ENCODE measurements at regions not wholly inside any gene's neighbourhood (a gene's known extent, or its start where the extent isn't known, plus 50 kb on each side); places are given as distances from the start of the nearest gene placed in this dataset.

DNA sequence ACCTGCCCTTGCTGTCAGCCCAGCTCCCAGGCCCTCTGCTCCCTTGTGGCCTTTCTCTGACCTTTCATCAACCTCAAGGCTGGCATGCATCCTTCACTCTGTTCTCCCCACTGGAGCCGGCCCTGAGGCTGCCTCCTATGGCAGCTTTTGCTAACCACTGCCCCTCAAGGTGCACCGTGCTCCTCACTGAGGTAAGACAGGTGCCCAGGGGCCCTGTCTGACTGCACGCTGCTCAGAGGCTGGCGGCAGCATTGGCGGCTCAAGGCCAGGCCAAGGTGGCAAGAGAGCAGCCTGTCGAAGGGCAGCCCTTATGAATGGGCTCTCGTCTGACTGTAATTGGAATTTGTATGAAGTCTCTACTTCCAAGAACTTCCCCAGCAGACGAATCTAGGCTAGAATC lies 172.6 kb downstream of the ZNF248 start:
- DNase-seq: no peak

DNA sequence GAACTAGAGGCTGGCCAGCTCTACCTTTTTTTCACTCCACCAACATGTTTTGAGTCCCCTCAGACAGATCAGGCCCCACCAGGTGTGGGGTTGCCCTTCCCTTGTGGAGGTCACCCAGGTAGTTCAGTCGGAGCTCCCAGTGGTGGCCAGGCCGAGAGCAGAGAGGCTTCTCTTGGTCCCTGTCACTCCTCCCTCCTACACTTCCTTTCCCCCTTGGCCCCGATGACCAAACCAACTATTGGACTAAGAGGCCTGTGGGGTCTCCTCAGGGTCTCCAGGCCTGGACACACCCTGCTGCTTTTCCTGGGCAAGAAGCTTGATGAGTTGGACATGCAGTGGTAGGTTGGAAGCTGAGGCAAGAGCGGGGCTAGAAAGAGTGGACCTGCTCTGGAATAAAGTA lies 174.8 kb downstream of the ZNF248 start:
- no peak for DNase-seq

DNA sequence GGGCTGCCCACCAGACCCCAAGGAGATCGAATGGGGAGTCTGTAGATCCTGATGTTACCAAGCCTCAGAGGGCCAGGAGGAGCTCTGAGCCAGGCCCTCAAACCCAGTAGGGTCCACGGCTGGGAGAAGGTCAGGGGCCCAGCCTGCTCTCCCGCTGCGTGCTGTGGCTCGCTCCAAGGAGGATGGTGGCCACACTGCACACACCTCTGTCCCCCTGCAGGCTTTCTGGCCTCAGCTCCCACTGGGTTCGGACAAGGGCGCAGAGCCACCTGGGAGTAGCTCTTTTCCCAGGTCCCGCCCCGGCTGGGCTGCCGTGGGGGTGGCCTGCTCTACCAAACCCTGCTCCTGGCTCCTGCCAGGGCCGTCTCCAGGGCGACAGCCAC lies 175.8 kb downstream of the ZNF248 start:
- DNase-seq: no peak

DNA sequence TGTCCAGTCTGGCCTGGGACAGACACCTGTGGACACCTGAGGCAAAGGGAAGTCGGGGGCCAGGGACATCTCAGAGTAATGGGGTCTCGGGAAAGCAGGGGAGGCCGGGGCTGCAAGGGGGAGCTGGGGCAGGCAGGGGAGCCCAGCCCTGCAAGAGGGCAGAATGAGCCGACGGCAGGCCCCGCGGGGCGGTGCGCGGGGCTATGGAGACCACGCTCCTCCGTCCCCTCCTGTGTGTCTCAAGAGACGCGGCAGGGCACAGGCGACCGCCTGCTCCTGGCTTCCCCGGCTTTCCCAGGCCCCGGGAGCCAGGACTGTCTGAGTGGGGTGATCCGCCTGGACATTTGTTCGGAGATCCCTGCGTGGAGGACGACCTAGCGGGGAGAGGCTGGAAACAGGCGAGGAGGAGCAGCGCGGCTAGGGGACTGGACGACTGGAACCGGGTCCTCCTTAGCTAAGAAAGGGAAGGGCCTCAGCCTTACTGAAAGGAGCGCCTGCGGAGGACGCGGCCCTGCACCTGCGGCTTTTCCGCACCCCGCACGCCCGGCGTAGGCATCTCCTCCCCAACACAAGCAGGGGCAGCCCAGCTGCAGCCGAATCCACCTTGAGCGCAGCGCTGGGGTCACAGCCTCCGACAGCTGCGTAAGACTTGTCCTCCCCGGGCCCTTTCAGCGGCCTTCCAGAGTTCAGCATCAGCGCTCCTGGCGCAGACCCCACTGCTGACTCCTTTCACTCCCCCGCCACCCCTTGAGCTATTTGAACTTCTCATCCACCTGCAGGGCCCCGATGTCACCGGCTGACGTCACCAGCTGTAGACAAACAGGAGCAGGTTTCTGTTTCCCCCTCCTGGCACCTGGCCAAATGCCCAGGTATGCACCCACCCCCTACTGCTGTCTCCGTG lies 176.4 kb downstream of the ZNF248 start:
- no peak for DNase-seq

DNA sequence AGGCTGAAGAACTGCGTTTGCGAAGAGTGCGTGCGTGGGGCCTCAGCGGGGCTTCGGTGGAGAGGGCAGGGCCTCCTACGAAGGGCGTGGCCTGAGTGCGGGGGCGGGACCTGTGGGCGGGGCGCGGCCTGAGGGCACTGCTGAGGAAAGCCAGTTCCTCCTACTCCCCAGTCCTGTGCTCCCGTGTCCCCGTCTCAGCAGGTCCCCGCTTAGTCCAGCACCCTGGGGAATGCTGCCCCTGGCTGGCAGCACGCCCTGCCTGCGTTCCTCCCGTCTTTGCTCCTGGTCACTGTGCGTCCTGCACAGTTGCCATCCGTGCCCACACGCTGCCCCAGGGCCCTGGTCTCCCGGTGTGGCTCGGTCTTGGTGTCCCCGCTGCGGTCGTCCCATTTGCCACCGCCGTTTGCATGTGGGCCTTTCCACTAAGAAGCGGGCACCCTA lies 177.1 kb downstream of the ZNF248 start:
- no peak for DNase-seq

DNA sequence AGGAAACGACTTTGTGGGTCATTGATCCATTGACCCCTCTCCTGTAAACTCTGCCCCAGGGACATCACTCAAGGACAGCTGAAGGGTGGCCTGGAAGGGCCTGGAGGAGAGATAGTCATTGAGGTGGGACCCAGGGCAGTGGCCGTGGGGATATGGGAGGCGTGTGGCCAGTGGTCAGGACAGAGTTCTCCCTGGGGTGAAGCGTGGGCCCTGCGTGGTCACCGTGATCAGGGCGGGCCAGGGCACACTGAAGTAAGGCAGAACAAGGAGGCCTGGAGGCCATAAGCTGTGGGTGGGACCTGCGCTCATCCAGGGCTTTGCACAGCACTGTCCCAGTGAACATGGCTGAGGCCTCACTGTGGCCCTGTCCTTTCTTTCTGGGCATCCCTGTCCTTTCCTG lies 177.9 kb downstream of the ZNF248 start:
- no peak for DNase-seq

DNA sequence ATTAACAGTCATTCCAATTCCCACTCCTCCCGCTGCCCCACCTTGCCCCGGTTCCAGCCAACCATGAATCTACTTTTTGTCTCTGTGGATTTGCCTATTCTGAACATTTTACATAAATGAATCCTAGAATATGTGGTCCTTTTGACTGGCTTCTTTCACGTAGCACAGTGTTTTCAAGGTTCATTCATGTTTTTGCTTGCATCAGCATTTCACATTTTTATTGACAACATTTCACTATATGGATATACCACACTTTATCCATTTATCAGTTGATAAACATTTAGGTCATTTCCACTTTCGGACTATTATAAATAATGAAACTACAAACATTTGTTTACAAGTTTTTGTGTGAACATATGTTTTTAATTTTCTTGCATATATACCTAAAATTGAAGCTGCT lies 182.0 kb downstream of the ZNF248 start:
- DNase-seq: no peak

DNA sequence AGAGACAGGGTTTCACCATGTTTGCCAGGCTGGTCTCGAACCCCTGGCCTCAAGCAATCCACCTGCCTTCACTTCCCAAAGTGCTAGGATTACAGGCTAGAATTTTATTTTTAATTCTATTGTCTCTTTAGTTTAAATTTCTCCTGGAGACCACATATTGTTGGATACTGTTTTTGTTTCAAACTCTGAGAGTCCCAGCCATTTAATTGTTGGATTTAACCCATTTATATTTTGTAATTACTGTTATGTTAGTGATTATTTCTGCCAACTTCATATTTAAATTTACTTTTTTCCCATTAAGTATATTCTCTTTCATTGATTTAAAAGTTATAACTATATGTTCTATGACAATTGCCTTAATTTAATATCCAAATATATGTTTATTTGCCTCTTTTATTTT lies 185.6 kb downstream of the ZNF248 start:
- DNase-seq: no peak

DNA sequence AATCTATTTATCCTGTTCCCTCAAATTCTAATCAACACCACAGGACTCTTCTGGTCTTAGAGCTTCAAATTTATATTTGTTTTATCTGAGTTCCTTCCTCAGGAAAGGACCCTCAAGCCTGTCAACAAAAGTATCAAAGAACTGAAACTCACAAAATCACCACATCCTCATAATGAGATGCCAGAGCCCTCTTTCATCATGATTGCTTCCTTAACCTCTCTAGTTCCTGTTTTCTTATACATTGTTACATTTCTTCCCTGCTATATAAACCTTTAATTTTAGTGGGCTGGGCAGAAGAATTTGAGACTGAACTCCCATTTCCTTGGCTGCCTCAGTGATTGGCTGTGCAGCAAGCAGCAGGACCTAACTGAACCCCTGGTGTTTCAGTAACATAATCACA lies 189.7 kb downstream of the ZNF248 start:
- no peak for DNase-seq

DNA sequence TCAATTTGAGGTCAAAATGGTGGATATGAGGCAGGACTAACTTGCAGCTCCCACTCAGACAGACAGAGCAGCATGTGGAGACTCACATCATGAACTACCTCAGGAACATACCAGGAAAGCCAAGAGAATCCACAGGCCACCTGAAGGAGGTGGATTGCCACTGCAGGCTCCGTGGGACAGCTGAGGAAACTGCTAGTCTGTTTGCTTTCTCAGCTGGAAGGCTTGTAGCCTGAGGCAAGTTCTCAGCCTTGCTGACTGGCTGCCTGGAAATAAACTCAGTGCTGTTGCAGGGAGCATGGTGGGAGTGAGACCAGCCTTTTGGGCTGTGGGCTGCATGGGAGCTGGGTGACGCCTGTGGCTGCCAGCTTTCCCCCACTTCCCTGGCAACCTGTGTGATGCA lies 202.9 kb downstream of the ZNF248 start:
- DNase-seq: no peak

DNA sequence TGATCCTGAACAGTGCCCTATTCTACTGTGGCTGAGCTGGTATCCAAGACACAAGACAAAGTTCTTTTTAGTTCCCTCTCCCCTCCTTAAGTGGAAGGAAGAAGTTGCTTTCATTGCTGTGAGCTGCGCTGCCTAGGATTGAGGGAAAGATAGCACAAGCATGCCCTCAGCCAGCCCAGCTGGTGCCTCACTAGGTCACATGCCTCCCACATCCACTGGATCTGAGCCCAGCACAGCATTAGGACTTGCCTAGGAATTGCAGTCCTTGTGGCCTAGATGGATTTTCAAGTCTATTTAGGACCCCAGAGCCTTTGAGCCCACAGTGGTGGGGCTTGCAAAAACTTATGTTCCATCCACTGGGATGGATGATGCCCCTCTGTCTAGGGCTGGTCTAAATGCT lies 214.2 kb downstream of the ZNF248 start:
- DNase-seq: no peak

DNA sequence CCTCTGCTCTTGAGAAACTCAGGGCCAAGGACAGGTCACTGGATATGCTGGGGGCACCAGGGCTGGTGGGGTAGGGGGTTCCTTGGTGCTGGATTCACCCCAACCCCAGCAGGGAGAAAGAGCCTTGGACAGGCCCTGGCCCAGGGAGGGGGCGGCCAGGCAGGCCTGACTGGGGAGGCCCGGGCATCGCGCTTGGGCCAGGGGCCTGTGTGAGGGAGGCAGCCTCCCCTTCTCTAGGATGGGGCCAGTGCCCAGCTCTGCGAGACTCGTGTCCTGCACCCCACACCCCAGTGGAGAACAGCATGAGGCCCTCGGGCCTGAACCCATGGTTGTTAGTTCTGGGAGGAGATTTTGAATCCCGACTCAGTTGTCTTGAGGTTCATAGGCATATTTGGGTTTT lies 217.1 kb downstream of the ZNF248 start:
- no peak for DNase-seq

DNA sequence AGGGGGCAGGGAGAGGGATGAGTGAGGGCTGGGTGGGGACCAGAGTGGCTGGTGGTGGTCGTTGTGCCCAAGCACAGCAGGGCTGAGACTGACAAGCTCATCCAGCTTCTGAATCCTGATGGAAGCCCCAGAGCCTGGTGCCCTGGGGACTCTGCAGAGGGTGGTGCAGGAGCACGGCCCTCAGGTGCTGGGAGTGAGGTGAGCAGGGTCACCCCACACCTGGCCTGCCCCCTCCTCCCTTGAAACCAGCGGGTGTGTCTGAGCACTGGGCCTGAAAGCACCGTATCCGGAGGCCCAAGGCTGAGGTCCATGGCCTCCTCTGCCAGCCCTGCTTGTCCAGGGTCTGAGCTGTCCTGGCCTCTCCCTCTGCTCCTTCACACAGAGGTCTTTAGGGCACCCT lies 218.2 kb downstream of the ZNF248 start:
- no peak for DNase-seq

DNA sequence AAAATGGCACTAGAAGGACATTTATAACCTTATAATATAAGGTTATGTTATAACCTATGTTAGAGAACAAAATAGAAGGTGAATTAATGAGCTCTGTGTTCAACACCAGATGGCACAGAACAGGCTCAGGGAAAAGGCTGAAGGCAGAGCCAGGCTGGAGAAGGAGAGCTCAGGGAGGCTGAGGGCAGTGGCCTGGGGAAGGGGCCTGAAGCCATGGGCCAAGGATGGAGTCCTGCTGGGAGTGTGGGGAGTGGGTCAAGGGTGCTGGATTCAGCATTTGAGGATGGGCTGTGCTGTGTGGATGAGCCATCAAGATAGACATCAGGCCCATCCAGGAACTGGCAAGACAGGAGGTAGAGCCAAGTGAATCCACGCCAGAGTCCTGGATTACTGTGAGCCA lies 218.8 kb downstream of the ZNF248 start:
- no peak for DNase-seq

DNA sequence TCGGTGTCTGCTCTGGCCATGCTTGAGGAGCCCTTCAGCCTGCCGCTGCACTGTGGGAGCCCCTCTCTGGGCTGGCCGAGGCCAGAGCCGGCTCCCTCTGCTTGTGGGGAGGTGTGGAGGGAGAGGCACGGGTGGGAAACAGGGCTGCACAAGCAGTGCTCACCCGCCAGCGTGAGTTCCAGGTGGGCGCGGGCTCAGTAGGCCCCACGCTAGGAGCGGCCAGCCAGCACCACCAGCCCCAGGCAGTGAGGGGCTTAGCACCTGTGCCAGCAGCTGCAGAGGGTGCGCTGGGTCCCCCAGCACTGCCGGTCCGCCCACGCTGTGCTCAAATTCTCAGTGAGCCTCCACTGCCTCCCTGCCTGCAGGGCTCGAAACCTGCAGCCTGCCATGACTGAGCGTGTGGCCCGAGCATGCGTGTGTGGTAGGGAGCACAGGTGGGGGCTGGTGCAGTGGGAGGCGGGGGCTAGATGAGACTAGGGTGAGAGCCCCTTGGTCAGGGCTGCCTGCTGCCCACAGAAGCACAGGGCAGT lies 223.0 kb downstream of the ZNF248 start:
- no peak for DNase-seq

DNA sequence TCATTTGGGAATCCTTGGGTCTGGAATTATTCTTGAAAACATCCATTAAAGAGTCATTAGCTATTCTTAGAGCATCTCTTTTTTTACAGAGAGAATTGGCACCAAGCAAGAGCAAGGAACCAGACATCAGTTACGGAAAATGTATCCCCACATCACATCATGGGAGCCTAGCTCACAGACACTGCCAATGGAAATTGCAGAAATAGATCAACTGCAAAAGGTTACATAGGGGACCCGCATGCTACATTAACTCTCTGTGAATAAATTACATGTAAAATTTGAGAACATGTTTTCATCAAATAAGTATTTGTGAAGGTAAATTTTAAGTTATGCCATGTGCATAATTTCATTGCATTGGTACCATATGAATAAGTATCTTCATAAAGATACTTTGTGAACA lies 224.8 kb downstream of the ZNF248 start:
- no peak for DNase-seq

DNA sequence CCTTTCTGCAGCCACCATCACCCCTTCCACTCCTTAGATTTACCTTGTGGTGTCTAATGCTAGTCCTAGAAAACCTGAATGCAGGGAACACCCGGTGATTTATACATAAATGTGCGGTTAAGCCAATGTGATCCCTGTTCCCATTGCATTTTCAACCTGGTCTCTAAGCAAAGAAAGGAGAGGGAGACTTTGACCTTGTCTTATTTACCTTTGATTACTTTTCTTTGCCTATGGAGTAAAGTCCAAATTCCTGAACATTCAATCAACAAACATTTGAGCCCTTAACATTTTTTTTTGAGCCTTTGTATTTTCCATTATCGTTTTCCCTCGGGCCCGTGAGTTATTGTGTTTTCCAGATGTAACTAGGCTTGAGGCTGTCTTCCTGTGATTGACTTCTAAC lies 233.9 kb downstream of the ZNF248 start:
- DNase-seq: no peak

DNA sequence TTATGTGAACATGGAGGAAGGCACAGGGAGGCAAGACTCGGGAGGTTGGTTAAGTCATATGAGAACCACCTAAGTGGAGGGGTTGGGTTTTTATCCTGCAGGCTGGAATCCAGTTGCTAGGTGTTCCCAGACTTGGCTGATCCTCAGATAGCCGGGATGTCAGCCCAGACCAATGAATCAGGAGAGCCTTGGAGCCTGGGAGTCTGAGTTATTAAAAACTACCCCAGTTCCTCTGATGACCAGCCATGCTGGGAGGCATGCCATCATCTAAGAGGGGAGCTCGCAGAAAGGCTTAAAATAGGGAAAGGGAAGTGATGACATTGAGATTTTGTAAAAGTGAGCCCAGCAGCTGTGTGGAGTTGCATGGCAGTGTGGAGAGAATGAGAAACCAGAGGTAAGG lies 238.1 kb downstream of the ZNF248 start:
- no peak for DNase-seq

DNA sequence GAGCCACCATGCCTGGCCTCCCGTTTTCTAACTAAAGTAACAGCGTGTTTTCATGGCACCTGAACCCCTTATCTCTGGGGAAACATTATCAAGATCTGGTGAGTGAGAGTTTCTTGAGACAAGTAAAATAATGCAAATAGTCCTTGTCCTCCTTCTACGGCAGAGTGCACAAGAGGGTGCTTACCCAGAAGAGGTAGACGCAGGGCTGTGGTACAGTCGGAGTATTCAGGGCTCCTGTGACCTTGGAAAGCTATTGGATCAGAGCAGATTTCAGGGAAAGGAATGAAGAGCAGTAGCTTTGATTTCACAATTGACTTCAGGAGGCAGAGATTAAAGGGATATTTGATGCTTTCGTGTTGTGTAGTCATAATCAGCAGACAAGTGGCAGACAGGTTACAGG lies 269.1 kb downstream of the ZNF248 start:
- no peak for DNase-seq

DNA sequence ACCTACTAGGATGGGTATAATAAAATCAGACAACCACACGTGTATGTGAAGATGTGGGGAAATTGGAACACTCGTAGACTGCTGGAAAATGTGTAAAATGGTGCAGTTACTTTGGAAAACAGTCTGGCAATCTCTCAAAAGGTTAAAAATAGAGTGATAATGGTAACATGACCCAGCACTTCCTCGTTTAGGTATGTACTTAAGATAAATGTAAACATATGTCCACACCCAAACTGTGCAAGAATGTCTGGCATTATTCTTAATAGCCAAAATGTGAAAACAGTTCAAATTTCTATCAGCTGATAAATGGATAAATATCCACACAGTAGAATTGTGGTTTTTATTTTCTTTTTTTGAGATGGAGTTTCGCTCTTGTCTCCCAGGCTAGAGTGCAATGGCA lies 272.8 kb downstream of the ZNF248 start:
- DNase-seq: no peak

DNA sequence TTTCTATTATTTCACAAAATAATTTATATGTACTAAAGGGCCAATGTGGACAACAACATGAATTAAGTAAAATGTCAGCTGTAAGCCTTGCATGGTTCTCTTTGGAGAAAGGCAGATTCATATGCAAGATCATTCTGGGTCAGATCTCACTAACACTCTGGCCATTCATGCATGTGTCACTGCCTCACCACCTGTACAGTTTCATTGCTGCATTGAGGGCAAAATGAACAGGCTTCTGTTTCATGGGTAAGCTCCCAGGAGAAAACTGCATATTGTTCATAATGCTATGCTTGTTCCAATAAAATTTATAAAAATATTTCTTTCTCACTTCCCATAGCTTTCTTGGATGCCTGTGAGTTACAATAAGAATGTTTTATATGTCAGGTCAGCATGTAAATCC lies 275.2 kb downstream of the ZNF248 start:
- no peak for DNase-seq

DNA sequence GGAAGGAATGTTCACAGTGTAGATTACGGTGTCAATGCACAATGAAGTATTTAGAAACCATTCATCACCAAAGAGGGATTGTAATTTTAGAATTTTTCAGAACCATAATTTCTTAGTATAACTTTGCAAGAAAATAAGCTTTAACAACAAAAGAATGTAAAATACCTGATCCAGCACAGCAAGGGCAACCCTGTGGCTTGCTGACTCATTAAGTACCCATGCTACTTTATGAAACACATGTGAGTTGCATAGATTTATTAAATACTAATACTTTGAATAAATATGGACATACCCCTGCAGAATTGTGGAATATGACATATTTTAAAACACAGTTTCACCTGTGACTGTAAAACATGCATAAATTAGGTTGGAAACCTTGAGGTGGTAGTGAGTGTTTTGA lies 281.3 kb downstream of the ZNF248 start:
- DNase-seq: no peak

DNA sequence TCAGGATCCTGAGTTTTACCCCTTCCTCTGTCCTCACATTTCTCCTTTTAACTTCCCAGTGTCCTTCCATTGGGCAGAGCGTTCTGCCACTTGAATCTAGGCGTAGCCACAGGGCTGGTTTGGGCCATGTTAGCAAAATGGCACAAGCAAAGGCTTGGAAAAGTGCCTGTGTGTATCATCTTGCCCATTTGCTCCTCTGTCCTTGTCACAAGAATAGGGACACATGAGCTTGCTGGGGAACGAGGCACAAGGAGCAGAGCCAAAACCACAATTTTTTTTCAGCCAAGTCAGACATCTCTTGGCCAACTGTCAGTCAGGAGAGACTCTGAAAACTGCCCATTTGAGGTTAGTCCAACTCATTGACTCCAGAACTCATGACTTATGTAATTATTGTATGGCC lies 285.2 kb downstream of the ZNF248 start:
- DNase-seq: no peak

DNA sequence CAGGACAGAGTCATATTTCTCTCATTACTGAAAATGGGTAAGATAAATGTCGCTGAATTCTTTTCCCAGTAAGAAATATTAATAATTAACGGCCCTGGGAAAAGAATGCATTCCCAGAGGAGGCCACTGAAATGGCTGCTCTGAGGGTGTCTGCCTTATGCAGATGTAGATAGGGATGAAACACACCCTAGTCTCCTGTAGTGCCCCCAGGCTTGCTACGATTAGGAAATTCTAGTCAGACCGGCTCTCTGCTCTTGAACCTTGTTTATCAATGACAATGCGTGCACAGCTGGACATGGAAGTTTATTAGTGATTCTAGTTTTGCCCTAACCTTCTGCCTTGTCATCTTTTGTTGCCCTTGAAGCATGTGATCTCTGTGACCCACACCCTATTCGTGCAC lies 291.1 kb downstream of the ZNF248 start:
- no peak for DNase-seq

DNA sequence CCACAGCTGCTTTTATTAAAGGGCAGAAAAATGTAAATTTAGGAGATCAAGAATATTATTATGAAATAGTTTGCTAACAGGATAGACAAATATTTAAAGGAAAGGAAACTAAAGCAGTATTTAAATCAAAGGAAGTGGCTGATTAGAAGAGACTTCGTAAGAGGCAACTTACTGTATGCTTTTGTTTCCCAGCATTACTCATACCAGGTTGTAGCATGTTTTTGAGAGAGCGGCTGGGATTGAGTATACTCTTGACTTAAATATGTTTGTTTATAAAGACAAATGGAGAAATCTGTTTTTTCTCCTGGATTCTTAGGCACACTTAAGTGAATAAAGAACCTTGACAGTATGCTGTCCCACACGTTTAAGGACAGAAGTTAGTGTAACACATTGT lies 293.7 kb downstream of the ZNF248 start:
- DNase-seq: no peak

Measured in activated CD4-positive, alpha-beta T cell treated with anti-CD3 and anti-CD28 coated beads, Interleukin-2, Interleukin-6, amounts not matched to agents 100 ng/mL and 50 ng/mL, durations not matched to agents 16 hours and 8 hours (primary cell).